ENCODE measurements at regions not wholly inside any gene's neighbourhood (a gene's known extent, or its start where the extent isn't known, plus 50 kb on each side); places are given as distances from the start of the nearest gene placed in this dataset.

DNA sequence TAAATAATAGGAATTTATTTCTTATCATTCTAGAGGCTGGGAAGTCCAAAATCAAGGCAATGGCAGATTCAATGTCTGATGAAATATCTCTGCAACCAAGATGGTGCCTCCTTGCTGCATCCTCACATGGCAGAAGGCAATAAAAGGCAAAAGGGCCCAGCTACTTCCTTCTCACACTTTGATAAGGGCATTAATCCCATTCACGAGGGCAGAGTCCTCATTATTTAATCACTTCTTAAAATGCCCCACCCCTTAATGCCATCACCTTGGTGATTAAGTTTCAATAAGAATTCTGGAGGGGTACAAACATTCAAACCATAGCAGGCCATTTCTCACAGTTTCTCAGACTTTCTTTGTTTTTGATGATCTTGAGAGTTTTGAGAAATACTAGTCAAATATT is 145.8 kb upstream of the TSHZ2 start:
- TF ChIP-seq, protein P1, sequence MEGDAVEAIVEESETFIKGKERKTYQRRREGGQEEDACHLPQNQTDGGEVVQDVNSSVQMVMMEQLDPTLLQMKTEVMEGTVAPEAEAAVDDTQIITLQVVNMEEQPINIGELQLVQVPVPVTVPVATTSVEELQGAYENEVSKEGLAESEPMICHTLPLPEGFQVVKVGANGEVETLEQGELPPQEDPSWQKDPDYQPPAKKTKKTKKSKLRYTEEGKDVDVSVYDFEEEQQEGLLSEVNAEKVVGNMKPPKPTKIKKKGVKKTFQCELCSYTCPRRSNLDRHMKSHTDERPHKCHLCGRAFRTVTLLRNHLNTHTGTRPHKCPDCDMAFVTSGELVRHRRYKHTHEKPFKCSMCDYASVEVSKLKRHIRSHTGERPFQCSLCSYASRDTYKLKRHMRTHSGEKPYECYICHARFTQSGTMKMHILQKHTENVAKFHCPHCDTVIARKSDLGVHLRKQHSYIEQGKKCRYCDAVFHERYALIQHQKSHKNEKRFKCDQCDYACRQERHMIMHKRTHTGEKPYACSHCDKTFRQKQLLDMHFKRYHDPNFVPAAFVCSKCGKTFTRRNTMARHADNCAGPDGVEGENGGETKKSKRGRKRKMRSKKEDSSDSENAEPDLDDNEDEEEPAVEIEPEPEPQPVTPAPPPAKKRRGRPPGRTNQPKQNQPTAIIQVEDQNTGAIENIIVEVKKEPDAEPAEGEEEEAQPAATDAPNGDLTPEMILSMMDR (conservative IDR thresholded peaks at IDR 0.05 in 1 of 2, IDR thresholded peaks at IDR 0.05 in 1 of 2; ENCODE audit: low read depth in 1 of 2, low read length in 2 of 2): no peak
- TF ChIP-seq EZH2 (IDR thresholded peaks at IDR 0.05; ENCODE audit: low read length, missing control alignments): no peak
